SJSA1 (cell line): ENCODE measurements at regions not wholly inside any gene's neighbourhood (a gene's known extent, or its start where the extent isn't known, plus 50 kb on each side); places are given as distances from the start of the nearest gene placed in this dataset.

Source experiments
- DNase-seq, 2 experiments: peaks; one replicate each; pipeline ENCODE4 v3.0.0-alpha.2; 2015 to 2020; ENCODE audit warnings: low spot score in 2 of 2, low read depth in 1 of 2
- H3K27ac ChIP-seq: fragments of 250-450 bp; sonication (Bioruptor Pico); 2 replicates; pipeline ENCODE4 v1.5.1; 2020; ENCODE audit warnings: mild to moderate bottlenecking, moderate library complexity
- H3K27me3 ChIP-seq: fragments of 250-450 bp; sonication (Bioruptor Pico); replicated peaks from 2 replicates; pipeline ENCODE4 v1.5.1; 2020; ENCODE audit warnings: mild to moderate bottlenecking, moderate library complexity
- H3K36me3 ChIP-seq: fragments of 250-450 bp; sonication (Bioruptor Pico); 2 replicates; pipeline ENCODE4 v1.5.1; 2020; ENCODE audit warnings: mild to moderate bottlenecking
- H3K4me1 ChIP-seq: fragments of 250-450 bp; sonication (Bioruptor Pico); replicated peaks from 2 replicates; pipeline ENCODE4 v1.6.1; 2021; ENCODE audit warnings: mild to moderate bottlenecking
- H3K4me3 ChIP-seq: fragments of 250-450 bp; sonication (Bioruptor Pico); 2 replicates; pipeline ENCODE4 v1.5.1; 2020; ENCODE audit warnings: mild to moderate bottlenecking
- H3K9me3 ChIP-seq: fragments of 250-450 bp; sonication (Bioruptor Pico); replicated peaks from 2 replicates; pipeline ENCODE4 v1.5.1; 2020; ENCODE audit warnings: mild to moderate bottlenecking

DNA sequence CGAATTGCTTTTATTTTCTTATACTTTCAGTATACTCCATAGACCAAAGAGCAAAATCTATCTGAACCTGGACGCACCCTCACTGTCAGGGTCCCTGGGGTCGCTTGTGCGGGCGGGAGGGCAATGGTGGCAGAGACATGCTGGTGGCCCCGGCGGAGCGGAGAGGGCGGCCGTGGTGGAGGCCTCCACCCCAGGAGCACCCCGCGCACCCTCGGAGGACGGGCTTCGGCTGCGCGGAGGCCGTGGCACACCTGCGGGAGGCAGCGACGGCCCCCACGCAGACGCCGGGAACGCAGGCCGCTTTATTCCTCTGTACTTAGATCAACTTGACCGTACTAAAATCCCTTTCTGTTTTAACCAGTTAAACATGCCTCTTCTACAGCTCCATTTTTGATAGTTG lies 1077.4 kb downstream of the BRD1 start:
- Histone ChIP-seq H3K36me3 (peaks cover 5% of the 10 kb centered on the region; the same call in 1 of the 2 replicates), H3K4me3 (no peak overlapping the region), H3K27me3 (no peaks in the 10 kb centered on the region), H3K27ac (no peak overlapping the region), H3K9me3 (peaks cover 3% of the 10 kb centered on the region; the same call in 1 of the 2 replicates), H3K4me1 (no peaks in the 10 kb centered on the region)
- DNase-seq: peak in 1 of 2 experiments; percentile 35

DNA sequence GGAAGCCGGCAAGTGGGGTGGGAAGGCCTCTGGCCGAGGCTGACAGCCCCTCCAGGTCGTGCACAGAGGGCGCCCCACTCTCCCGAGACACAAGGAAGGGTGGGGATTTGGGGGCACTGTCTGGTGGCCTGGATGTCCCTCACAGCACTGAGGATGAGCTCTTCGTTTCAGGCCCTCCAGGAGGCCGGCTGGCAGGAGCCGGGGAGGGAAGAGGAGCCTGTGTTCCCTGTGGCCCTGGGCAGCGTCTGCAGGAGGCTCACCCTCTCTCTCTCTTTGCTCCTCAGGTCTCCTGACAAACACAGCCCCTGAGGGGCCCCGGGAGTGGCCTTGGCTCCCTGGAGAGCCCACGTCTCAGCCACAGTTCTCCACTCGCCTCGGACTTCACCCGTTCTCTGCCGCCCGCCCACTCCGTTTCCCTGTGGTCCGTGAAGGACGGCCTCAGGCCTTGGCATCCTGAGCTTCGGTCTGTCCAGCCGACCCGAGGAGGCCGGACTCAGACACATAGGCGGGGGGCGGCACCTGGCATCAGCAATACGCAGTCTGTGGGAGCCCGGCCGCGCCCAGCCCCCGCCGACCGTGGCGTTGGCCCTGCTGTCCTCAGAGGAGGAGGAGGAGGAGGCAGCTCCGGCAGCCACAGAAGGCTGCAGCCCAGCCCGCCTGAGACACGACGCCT lies 1078.0 kb downstream of the BRD1 start:
- Histone ChIP-seq H3K36me3 (peaks cover 5% of the 10 kb centered on the region; the same call in 1 of the 2 replicates), H3K27ac (no peak overlapping the region), H3K4me1 (no peaks in the 10 kb centered on the region), H3K4me3 (no peak overlapping the region), H3K9me3 (peaks cover 3% of the 10 kb centered on the region; the same call in 1 of the 2 replicates), H3K27me3 (no peaks in the 10 kb centered on the region)
- peak in 1 of 2 experiments; percentile 34 for DNase-seq

DNA sequence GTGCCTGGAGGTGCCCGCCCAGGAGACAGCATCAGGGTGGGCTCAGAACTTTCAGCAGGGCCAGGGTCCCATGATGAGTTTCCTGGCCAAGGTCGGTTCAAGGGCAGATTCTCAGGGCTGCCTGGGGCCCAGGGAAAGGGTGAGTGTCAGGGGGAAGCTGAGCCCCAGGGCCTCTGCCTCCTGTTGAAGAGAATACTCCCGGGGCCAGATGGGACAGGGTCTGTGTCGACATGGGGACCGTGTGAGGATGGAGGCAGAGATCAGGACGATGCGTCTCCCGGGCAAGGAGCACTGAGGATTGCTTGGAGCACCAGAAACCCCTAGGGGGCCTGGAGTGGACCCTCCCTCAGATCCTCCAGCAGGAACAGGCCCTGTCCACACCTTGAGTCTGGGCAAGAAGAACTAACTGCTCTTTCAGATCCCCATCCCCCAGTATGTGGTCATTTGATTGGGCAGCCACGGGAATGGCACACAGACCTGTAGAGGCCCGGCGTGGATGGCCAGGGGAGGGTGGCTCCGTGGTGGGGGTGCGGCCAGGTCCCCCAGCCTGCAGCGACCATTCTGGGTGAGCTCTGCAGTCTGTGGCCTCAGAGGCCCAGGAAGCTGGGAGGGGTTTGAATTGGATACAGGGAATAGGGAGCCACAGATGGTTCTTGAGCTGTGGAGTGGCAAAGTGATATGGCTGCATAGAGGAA lies 1078.7 kb downstream of the BRD1 start:
- Histone ChIP-seq H3K4me1 (no peaks in the 10 kb centered on the region), H3K36me3 (peaks cover 5% of the 10 kb centered on the region; the same call in 1 of the 2 replicates), H3K9me3 (peaks cover 3% of the 10 kb centered on the region; the same call in 1 of the 2 replicates), H3K4me3 (no peak overlapping the region), H3K27me3 (no peaks in the 10 kb centered on the region), H3K27ac (no peak overlapping the region)
- peak in 1 of 2 experiments; percentile 40 for DNase-seq

DNA sequence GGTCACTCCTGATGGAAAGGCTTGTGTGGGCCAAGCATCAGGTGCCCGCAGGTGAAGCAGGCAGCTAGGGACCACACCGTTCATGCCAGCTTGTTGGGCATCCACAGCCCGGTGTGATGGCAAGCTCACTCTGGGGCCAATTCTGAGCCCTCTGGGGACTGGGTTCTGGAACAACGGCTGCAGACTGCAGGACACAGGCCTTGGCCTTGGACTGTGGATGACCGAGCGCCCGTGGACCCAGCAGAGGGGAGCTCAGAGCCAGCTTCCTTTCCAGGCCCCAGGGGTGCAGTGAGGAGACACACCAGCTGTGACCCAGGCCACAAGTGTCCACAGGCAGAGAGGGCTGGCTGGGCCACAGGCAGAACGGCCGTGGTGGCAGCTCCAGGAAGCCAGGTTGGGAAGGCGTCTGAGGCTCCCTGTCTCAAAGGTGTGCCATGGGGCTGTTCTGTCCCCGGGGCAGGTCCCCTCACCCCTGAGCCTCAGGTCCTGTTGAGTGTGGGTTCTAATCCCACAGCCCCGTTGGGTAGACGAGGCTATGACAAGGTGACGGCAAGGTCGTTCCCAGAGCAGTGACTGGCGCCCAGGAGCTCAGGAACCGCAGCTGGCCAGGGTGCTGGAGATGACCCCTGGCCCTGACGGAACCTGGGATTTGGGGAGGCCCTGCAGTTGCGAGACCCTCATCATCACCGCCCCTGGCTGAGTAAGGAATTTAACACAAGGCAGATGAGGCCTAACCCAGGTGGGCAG lies 1079.4 kb downstream of the BRD1 start:
- no peak overlapping the region for H3K4me3 ChIP-seq
- no peak overlapping the region for H3K27ac ChIP-seq
- peak in 1 of 2 experiments; percentile 44 for DNase-seq
- peaks cover 5% of the 10 kb centered on the region; the same call in 1 of the 2 replicates for H3K36me3 ChIP-seq
- H3K27me3 ChIP-seq: no peaks in the 10 kb centered on the region
- H3K9me3 ChIP-seq: peaks cover 3% of the 10 kb centered on the region; the same call in 1 of the 2 replicates
- H3K4me1 ChIP-seq: no peaks in the 10 kb centered on the region

DNA sequence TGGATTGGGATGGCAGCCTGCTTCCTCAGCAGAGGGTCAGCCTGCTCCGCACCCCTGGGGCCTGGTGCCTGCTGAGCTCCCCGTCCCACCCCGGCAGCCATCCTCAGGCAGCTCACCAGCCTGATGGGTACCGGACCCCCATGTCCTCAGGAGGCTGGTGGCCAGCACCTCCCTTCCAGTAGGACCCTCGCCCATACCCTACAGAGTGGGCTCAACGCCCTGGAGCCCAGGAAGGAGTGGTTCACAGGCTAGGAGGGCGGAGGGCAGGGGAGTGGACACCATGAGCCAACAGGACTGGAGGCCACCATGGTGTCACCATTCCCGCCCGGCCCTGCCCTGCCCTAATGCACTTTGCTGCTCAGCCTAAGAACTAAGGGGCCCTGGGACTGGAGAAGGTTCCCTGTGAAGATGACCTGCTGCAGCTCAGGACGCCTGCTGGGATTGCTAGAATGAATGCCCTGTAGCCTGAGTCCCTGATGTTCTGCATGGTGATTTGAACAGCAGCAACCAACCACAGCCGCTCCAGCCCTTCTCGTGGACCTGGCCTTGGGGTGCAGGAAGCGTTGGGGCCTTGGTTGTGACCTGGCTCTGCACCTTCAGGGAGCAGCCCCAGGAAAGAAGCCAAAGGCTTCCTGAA lies 1080.8 kb downstream of the BRD1 start:
- DNase-seq: peak in 1 of 2 experiments; percentile 38
- Histone ChIP-seq H3K4me3 (no peak overlapping the region), H3K27ac (no peak overlapping the region), H3K27me3 (no peaks in the 10 kb centered on the region), H3K36me3 (peaks cover 5% of the 10 kb centered on the region; the same call in 1 of the 2 replicates), H3K9me3 (peaks cover 3% of the 10 kb centered on the region; the same call in 1 of the 2 replicates), H3K4me1 (no peaks in the 10 kb centered on the region)

DNA sequence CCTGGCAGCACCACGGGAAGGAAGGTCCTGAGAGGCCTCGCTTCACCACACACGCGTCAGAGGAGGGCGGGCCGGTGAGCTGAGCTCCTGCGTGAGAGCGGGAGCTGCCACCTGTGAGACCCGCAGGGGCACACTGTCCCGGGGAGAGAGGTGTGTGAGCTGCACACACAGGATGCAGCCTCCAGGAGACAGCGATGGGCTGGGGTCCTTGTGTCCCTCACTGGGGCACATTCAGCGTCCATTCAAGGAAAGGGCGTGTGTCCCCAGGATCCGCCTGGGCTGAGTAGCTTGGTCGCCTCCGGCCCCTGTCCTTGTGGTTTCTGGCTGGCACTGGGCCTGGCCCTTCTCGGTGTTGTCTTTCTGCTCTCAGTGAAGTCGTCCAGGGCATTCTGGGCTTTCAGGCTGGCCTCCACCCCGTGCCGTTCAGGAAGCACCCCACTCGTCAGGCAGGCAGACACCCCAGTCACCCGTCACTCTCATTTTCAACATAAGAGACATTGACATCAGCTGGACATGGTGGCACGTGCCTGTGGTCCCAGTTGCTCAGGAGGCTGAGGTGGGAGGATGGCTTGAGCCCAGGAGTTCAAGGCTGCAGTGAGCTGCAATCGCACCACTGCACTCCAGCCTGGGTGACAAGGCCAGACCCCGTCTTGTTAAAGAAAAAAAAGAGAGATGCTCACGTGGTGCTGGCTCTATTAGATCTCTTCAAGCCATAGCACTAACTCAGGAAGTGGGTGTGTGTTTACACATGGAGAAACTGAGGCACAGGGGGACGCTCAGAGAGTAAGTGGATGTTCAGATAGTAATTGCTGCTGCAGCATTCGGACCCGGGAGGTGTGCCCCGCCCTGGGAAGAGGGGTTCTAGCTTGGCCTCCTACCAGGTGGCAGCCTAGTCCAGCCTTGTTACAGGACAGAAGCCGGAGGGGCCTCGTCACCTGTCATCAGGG lies 1081.6 kb downstream of the BRD1 start:
- Histone ChIP-seq H3K4me1 (no peaks in the 10 kb centered on the region), H3K9me3 (peaks cover 6% of the 10 kb centered on the region; the same call in 1 of the 2 replicates), H3K27me3 (no peaks in the 10 kb centered on the region), H3K4me3 (no peak overlapping the region), H3K27ac (no peak overlapping the region), H3K36me3 (peaks cover 5% of the 10 kb centered on the region; the same call in 1 of the 2 replicates)
- peak in 1 of 2 experiments; percentile 42 for DNase-seq

DNA sequence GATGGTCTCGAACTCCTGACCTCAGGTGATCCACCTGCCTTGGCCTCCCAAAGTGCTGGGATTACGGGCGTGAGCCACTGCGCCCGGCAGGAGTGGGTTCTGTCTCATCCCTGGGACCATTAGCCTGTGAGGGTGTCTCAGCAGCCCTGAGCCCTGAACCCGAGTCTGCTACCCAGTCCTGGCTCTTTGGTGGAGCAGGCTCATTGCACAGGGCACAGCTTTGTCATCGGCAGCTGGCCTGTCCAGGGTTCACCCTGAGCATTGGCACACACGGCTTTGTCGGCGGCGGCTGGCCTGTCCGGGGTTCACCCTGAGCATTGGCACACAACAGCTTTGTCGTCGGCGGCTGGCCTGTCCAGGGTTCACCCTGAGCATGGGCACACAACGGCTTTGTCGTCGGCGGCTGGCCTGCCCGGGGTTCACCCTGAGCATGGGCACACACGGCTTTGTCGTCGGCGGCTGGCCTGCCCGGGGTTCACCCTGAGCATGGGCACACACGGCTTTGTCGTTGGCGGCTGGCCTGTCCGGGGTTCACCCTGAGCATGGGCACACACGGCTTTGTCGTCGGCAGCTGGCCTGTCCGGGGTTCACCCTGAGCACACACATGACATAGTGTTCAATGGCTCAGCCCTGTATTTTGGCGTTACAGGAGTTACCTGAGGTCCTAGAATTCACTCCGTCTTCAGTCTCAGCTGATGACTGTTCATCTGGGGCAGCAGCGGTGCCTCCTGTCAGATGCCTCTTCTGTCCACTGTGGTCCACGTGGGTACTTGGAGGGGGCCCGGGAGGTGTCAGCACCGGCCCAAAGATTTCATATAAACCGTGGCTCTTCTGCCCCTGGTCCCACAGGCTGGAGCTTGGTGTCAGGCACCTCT lies 1082.5 kb downstream of the BRD1 start:
- Histone ChIP-seq H3K9me3 (peaks cover 7% of the 10 kb centered on the region; the same call in 1 of the 2 replicates), H3K4me3 (no peak overlapping the region)
- peak in 1 of 2 experiments; percentile 35 for DNase-seq

DNA sequence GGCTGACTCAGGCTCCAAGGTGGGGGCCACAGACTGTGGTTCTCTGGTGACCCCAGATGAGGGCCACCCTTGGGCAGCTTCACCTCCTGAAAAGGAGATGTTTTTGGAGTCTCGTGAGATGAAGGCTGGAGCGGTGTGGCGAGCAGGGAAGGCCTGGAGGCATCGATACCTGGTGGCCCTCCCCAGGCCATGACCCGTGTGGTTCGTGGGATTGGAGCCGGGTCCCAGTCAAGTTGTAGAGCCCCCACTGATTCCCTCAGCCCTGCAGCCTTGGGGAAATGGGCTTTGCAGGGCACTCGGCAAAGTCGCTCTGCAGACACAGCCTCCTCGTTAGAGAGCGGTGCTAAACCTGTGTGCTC lies 1083.4 kb downstream of the BRD1 start:
- Histone ChIP-seq H3K4me1 (no peaks in the 10 kb centered on the region), H3K9me3 (peaks cover 7% of the 10 kb centered on the region; the same call in 1 of the 2 replicates), H3K27ac (no peak overlapping the region), H3K36me3 (no peaks in the 10 kb centered on the region), H3K4me3 (no peak overlapping the region), H3K27me3 (no peaks in the 10 kb centered on the region)
- peak in 1 of 2 experiments; percentile 32 for DNase-seq

More for the DNA sequence above, 1082.5 kb downstream of the BRD1 start:
- Histone ChIP-seq H3K4me1 (no peaks in the 10 kb centered on the region), H3K27ac (no peak overlapping the region), H3K36me3 (peaks cover 5% of the 10 kb centered on the region; the same call in 1 of the 2 replicates), H3K27me3 (no peaks in the 10 kb centered on the region)

DNA sequence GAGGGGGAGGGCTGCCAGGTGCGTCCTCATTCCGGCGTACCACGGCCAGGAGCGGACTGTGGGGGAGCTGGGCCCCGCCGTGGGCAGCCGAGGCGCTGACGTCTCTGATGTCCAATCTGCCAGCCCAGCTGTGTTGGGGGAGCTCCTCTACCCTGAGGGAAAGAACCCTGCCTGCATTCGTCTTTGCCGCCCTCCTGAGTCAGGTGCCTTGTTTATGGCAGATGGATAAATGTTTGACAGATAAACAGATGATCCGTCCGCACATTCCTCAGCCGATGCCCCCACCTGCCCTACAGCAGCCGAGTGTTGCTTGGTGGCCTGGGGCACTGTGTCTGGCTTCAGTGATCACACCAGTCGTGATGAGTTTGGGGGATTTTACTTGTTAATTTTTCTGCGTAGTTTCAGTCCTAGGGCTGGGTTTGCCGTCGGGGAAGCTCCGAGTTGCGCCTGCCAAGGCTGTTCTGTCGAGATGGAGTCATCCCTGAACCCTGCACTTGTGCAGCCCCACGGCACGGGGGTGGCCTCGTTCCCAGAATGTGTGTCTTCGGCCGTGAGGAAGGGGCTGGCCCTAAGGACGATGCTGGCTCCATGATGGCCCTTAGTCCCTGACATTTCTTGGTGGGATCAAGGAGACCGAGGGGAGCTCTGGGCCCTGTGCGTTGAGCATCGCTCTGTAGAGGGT lies 1083.9 kb downstream of the BRD1 start:
- Histone ChIP-seq H3K27me3 (no peaks in the 10 kb centered on the region), H3K36me3 (no peaks in the 10 kb centered on the region), H3K9me3 (peaks cover 7% of the 10 kb centered on the region; the same call in 1 of the 2 replicates), H3K4me1 (no peaks in the 10 kb centered on the region), H3K27ac (no peak overlapping the region), H3K4me3 (no peak overlapping the region)
- peak in 1 of 2 experiments; percentile 33 for DNase-seq

DNA sequence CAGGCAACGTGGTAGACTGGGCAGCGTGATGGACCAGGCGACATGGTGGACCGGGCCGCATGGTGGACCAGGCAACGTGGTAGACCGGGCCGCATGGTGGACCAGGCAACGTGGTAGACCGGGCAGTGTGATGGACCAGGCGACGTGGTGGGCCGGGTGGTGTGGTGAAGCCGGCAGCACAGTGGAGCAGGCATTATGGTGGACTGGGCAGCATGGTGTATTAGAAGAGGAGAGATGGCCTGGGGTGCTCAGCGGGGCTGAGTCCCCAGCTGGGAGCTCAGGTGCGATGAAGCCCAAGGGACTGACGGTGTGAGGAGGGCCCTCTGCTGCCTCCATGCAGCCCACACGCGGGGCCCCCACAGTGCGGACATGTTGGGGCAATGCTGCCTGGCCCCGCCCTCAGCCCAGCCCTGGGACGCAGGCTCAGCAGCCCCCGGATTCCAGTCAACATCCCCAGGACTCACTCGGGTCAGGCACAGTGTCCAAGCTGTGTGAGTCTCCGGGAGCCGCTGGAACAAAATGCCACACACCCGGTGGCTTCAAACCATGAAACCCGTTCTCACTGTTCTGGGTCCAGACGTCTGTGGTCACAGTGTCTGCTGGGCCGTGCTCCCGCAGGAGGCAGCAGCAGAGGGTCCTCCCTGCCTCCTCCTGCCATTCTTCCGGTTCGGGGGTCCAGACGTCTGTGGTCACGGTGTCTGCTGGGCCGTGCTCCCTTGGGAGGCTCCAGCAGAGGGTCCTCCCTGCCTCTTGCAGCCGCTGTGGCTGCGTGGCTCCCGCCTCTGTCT lies 1084.9 kb downstream of the BRD1 start:
- H3K4me1 ChIP-seq: no peaks in the 10 kb centered on the region
- H3K27me3 ChIP-seq: no peaks in the 10 kb centered on the region
- no peak overlapping the region for H3K27ac ChIP-seq
- H3K36me3 ChIP-seq: no peaks in the 10 kb centered on the region
- no peak overlapping the region for H3K4me3 ChIP-seq
- DNase-seq: peak in 1 of 2 experiments; percentile 31
- H3K9me3 ChIP-seq: peaks cover 4% of the 10 kb centered on the region; the same call in 1 of the 2 replicates

DNA sequence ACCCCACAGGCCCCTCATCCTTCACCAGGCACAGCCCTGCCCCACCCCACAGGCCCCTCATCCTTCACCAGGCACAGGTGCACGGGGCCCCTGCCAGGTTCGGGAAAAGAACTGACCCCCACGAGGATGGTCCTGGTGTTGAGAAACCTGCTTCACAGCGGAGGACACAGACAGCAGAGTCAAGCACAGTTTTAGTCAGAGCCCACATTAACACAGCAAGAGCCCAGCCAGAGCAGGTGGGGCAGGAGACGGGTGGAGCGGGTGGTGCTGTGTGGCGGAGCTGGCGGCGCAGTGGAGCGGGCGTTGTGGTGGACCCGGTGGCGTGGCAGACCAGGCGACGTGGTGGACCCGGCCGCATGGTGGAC lies 1085.5 kb downstream of the BRD1 start:
- H3K27ac ChIP-seq: no peak overlapping the region
- H3K4me3 ChIP-seq: no peak overlapping the region
- no peaks in the 10 kb centered on the region for H3K27me3 ChIP-seq
- H3K9me3 ChIP-seq: peaks cover 4% of the 10 kb centered on the region
- peak in 1 of 2 experiments; percentile 41 for DNase-seq
- H3K36me3 ChIP-seq: no peaks in the 10 kb centered on the region
- no peaks in the 10 kb centered on the region for H3K4me1 ChIP-seq
